IPS-18a (cell line): ENCODE measurements at regions not wholly inside any gene's neighbourhood (a gene's known extent, or its start where the extent isn't known, plus 50 kb on each side); places are given as distances from the start of the nearest gene placed in this dataset.

ENCODE experiments used
- H3K27ac ChIP-seq: one replicate; pipeline ENCODE4 v1.5.1; 2013; ENCODE audit warnings: low read length
- H3K27me3 ChIP-seq: one replicate; pipeline ENCODE4 v1.6.1; 2013; ENCODE audit warnings: mild to moderate bottlenecking, low read length; ENCODE audit not compliant: control insufficient read depth, insufficient read depth
- H3K36me3 ChIP-seq: one replicate; pipeline ENCODE4 v1.6.1; 2013; ENCODE audit warnings: low read depth, low read length; ENCODE audit not compliant: control insufficient read depth
- H3K4me1 ChIP-seq: one replicate; pipeline ENCODE4 v1.6.1; 2013; ENCODE audit warnings: low read depth, low read length; ENCODE audit not compliant: control insufficient read depth
- H3K4me3 ChIP-seq: one replicate; pipeline ENCODE4 v1.5.1; 2013; ENCODE audit warnings: low read length
- H3K9ac ChIP-seq: one replicate; pipeline ENCODE4 v1.6.1; 2013; ENCODE audit warnings: mild to moderate bottlenecking, low read length, moderate library complexity
- H3K9me3 ChIP-seq: one replicate; pipeline ENCODE4 v1.6.1; 2013; ENCODE audit warnings: low read depth, low read length; ENCODE audit not compliant: control insufficient read depth

- Histone ChIP-seq H3K27me3 (no peaks in the 10 kb centered on the region), H3K27ac (no peak overlapping the region), H3K4me3 (no peak overlapping the region), H3K9me3 (no peaks in the 10 kb centered on the region), H3K36me3 (no peaks in the 10 kb centered on the region), H3K4me1 (peaks cover 34% of the 10 kb centered on the region), H3K9ac (no peak overlapping the region)
These were observed 239.1 kb upstream of the RBFOX1 start for GRCh38 chr16:7093511-7093910.

- H3K9me3 ChIP-seq, result no peaks in the 10 kb centered on the region
- H3K27ac ChIP-seq, result no peak overlapping the region
- H3K27me3 ChIP-seq, result no peaks in the 10 kb centered on the region
- H3K4me1 ChIP-seq, result peaks cover 29% of the 10 kb centered on the region
- no peak overlapping the region for H3K9ac ChIP-seq
- H3K36me3 ChIP-seq, result no peaks in the 10 kb centered on the region
- no peak overlapping the region for H3K4me3 ChIP-seq
These were observed 242.0 kb upstream of the RBFOX1 start for GRCh38 chr16:7090628-7091115.

- Histone ChIP-seq H3K9me3 (no peaks in the 10 kb centered on the region), H3K4me3 (no peak overlapping the region), H3K9ac (no peak overlapping the region), H3K36me3 (no peaks in the 10 kb centered on the region), H3K27ac (no peak overlapping the region), H3K4me1 (peaks cover 29% of the 10 kb centered on the region), H3K27me3 (no peaks in the 10 kb centered on the region)
These were observed 242.9 kb upstream of the RBFOX1 start for GRCh38 chr16:7089751-7090150.

- no peaks in the 10 kb centered on the region for H3K36me3 ChIP-seq
- H3K4me1 ChIP-seq, result peaks cover 29% of the 10 kb centered on the region
- H3K27me3 ChIP-seq, result no peaks in the 10 kb centered on the region
- H3K27ac ChIP-seq, result no peak overlapping the region
- H3K9ac ChIP-seq, result no peak overlapping the region
- H3K4me3 ChIP-seq, result no peak overlapping the region
- H3K9me3 ChIP-seq, result no peaks in the 10 kb centered on the region
These were observed 243.9 kb upstream of the RBFOX1 start for GRCh38 chr16:7088711-7089110.

GRCh38 chr16:7086822-7087616 lies 245.6 kb upstream of the RBFOX1 start:
- H3K9me3 ChIP-seq, result no peaks in the 10 kb centered on the region
- no peaks in the 10 kb centered on the region for H3K27me3 ChIP-seq
- no peak overlapping the region for H3K27ac ChIP-seq
- H3K9ac ChIP-seq, result no peak overlapping the region
- peaks cover 29% of the 10 kb centered on the region for H3K4me1 ChIP-seq
- no peak overlapping the region for H3K4me3 ChIP-seq
- H3K36me3 ChIP-seq, result no peaks in the 10 kb centered on the region

- H3K36me3 ChIP-seq, result no peaks in the 10 kb centered on the region
- no peak overlapping the region for H3K9ac ChIP-seq
- H3K9me3 ChIP-seq, result no peaks in the 10 kb centered on the region
- H3K27ac ChIP-seq, result no peak overlapping the region
- no peaks in the 10 kb centered on the region for H3K27me3 ChIP-seq
- peaks cover 21% of the 10 kb centered on the region for H3K4me1 ChIP-seq
- no peak overlapping the region for H3K4me3 ChIP-seq
These were observed 246.9 kb upstream of the RBFOX1 start for GRCh38 chr16:7085776-7086175.

- Histone ChIP-seq H3K9me3 (peaks cover 2% of the 10 kb centered on the region), H3K4me1 (no peaks in the 10 kb centered on the region), H3K27ac (no peak overlapping the region)
These were observed 249.5 kb upstream of the RBFOX1 start for GRCh38 chr16:7083096-7083495.

GRCh38 chr16:7077636-7078035 lies 255.0 kb upstream of the RBFOX1 start:
- H3K9me3 ChIP-seq, result peaks cover 2% of the 10 kb centered on the region
- no peak overlapping the region for H3K9ac ChIP-seq
- H3K27ac ChIP-seq, result no peak overlapping the region
- H3K4me1 ChIP-seq, result no peaks in the 10 kb centered on the region
- H3K4me3 ChIP-seq, result no peak overlapping the region
- no peaks in the 10 kb centered on the region for H3K36me3 ChIP-seq
- H3K27me3 ChIP-seq, result no peaks in the 10 kb centered on the region

More at GRCh38 chr16:7083096-7083495, 249.5 kb upstream of the RBFOX1 start:
- no peak overlapping the region for H3K4me3 ChIP-seq
- H3K9ac ChIP-seq, result no peak overlapping the region
- no peaks in the 10 kb centered on the region for H3K27me3 ChIP-seq
- H3K36me3 ChIP-seq, result no peaks in the 10 kb centered on the region

- Histone ChIP-seq H3K9me3 (no peaks in the 10 kb centered on the region), H3K36me3 (no peaks in the 10 kb centered on the region), H3K9ac (no peak overlapping the region), H3K4me3 (no peak overlapping the region), H3K27me3 (no peaks in the 10 kb centered on the region), H3K27ac (no peak overlapping the region), H3K4me1 (no peaks in the 10 kb centered on the region)
These were observed 257.9 kb upstream of the RBFOX1 start for GRCh38 chr16:7074715-7075114.

GRCh38 chr16:7057458-7057857 lies 275.2 kb upstream of the RBFOX1 start:
- Histone ChIP-seq H3K9me3 (peaks cover 9% of the 10 kb centered on the region), H3K36me3 (no peaks in the 10 kb centered on the region), H3K9ac (no peak overlapping the region), H3K4me3 (no peak overlapping the region), H3K27me3 (no peaks in the 10 kb centered on the region), H3K4me1 (no peaks in the 10 kb centered on the region), H3K27ac (no peak overlapping the region)

- H3K4me3 ChIP-seq, result no peak overlapping the region
- H3K9ac ChIP-seq, result no peak overlapping the region
- H3K4me1 ChIP-seq, result no peaks in the 10 kb centered on the region
- H3K27ac ChIP-seq, result no peak overlapping the region
- H3K9me3 ChIP-seq, result peaks cover 9% of the 10 kb centered on the region
- H3K27me3 ChIP-seq, result no peaks in the 10 kb centered on the region
- no peaks in the 10 kb centered on the region for H3K36me3 ChIP-seq
These were observed 277.2 kb upstream of the RBFOX1 start for GRCh38 chr16:7055443-7055842.
